Lung (tissue), 11 donors: ENCODE measurements at regions not wholly inside any gene's neighbourhood (a gene's known extent, or its start where the extent isn't known, plus 50 kb on each side); places are given as distances from the start of the nearest gene placed in this dataset.
A peak's percentile ranks its signal among the peaks of the same experiment; 100 is the strongest.

ENCODE experiments used
- ATAC-seq: fragments of 200-7000 bp; cut with Tn5 transposase; one replicate; pipeline ENCODE4 v1.9.1; 2020; ENCODE audit warnings: moderate number of reproducible peaks; ENCODE audit not compliant: insufficient read depth, low FRiP score
- DNase-seq, 3 donors: peaks; one replicate each; pipeline ENCODE4 v3.0.0-alpha.2; 2013 to 2017
- H3K27ac ChIP-seq, 2 donors: one replicate each; pipeline ENCODE4 v1.5.1; 2013; ENCODE audit warnings: mild to moderate bottlenecking in 2 of 2, moderate library complexity in 2 of 2, control low read depth in 1 of 2, inconsistent platforms in 1 of 2, low read depth in 1 of 2, low read length in 1 of 2
- H3K27me3 ChIP-seq, 3 donors: one replicate each; pipeline ENCODE4 v1.5.1; 2013; ENCODE audit warnings: low read length in 2 of 3; ENCODE audit not compliant: control insufficient read depth in 3 of 3, insufficient read depth in 3 of 3
- H3K36me3 ChIP-seq, 4 donors: one replicate each; pipeline ENCODE4 v1.5.1; 2013; ENCODE audit warnings: low read length in 4 of 4, mild to moderate bottlenecking in 1 of 4, moderate library complexity in 1 of 4; ENCODE audit not compliant: control insufficient read depth in 4 of 4, insufficient read depth in 4 of 4
- H3K4me1 ChIP-seq, 5 donors: one replicate each; pipeline ENCODE4 v1.5.1; 2013; ENCODE audit warnings: low read length in 5 of 5, mild to moderate bottlenecking in 2 of 5, moderate library complexity in 1 of 5; ENCODE audit not compliant: control insufficient read depth in 5 of 5, insufficient read depth in 5 of 5
- H3K4me3 ChIP-seq: one replicate; pipeline ENCODE4 v1.5.1; 2013; ENCODE audit warnings: mild to moderate bottlenecking, control low read depth, moderate library complexity
- H3K9ac ChIP-seq, 2 donors: one replicate each; pipeline ENCODE4 v1.5.1; 2013; ENCODE audit warnings: low read length in 2 of 2, control low read depth in 1 of 2; ENCODE audit not compliant: insufficient read depth in 1 of 2
- H3K9me3 ChIP-seq, 4 donors: one replicate each; pipeline ENCODE4 v1.5.1; 2013; ENCODE audit warnings: low read length in 3 of 4, mild to moderate bottlenecking in 1 of 4, moderate library complexity in 1 of 4; ENCODE audit not compliant: control insufficient read depth in 4 of 4, insufficient read depth in 3 of 4
- CTCF ChIP-seq: IDR thresholded peaks from 2 replicates; pipeline ENCODE4 v1.5.1; 2012; ENCODE audit warnings: mild to moderate bottlenecking; ENCODE audit errors: control extremely low read depth, extremely low read depth
- WGBS, 2 donors: extraction: QIAGEN DNeasy Blood & Tissue Kit; methylation state at CpG; one replicate each; pipeline ENCODE4 v1.1.7; 2013; 5-methylcytosine and 5-hydroxymethylcytosine counted together
- donor health status: control.
- donor health status: control.
- donor health status: Bipolar disorder and iron deficiency.
- donor health status: healthy.
- donor health status: DM: yes; HTN: yes; CAD: no.

GRCh38 chr6:78578430-78578829 is 288.9 kb upstream of the IRAK1BP1 start:
- no peaks in the 10 kb centered on the region for H3K27me3 ChIP-seq
- H3K27ac ChIP-seq = no peak overlapping the region
- no peak for TF ChIP-seq CTCF
- no peak for DNase-seq
- H3K9me3 ChIP-seq = no peaks in the 10 kb centered on the region
- H3K36me3 ChIP-seq = no peaks in the 10 kb centered on the region
- no peak overlapping the region for H3K9ac ChIP-seq
- no peak for ATAC-seq
- H3K4me1 ChIP-seq = no peaks in the 10 kb centered on the region
- 29 to 36% methylated on average over 2 of the region's 2 CpGs for WGBS, 2 donors
- no peak overlapping the region for H3K4me3 ChIP-seq

- no peak overlapping the region for H3K9ac ChIP-seq
- DNase-seq (no peak), ATAC-seq (no peak)
- no peak overlapping the region for H3K4me3 ChIP-seq
- WGBS, 2 donors = 70 to 85% methylated on average over 2 of the region's 2 CpGs
- H3K27me3 ChIP-seq = no peaks in the 10 kb centered on the region
- H3K4me1 ChIP-seq = no peaks in the 10 kb centered on the region
- H3K27ac ChIP-seq = no peak overlapping the region
- H3K9me3 ChIP-seq = no peaks in the 10 kb centered on the region
- no peaks in the 10 kb centered on the region for H3K36me3 ChIP-seq
- TF ChIP-seq CTCF = no peak
These were observed 286.4 kb upstream of the IRAK1BP1 start for GRCh38 chr6:78580923-78581322.

- H3K27me3 ChIP-seq = no peaks in the 10 kb centered on the region
- no peak for DNase-seq
- H3K4me1 ChIP-seq = no peaks in the 10 kb centered on the region
- TF ChIP-seq CTCF = no peak
- no peak overlapping the region for H3K9ac ChIP-seq
- H3K36me3 ChIP-seq = no peaks in the 10 kb centered on the region
- no peak overlapping the region for H3K27ac ChIP-seq
- no peak overlapping the region for H3K4me3 ChIP-seq
- no peaks in the 10 kb centered on the region for H3K9me3 ChIP-seq
- ATAC-seq = no peak
- WGBS, 2 donors = 83 to 84% methylated on average over 3 of the region's 3 CpGs
These were observed 284.3 kb upstream of the IRAK1BP1 start for GRCh38 chr6:78583079-78583478.

DNA sequence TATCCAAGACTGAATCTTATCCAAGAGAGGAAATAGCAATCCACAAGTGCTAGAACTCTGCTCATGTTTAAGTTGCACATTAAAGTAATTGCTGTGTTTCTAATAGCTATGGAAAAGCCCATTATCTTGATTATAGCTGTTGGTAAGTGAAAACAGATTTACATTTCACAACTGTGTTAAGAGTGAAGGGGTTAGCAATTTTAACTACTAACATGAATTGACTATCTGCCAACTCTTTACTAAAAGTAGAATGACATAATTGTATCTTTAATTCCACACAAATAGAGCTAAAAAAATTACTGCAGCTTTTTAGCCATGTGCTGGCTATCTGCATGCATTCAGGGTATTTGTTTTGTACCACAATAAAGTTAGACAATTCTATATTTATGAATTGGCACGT is 277.9 kb upstream of the IRAK1BP1 start:
- Histone ChIP-seq H3K9me3 (no peaks in the 10 kb centered on the region), H3K4me1 (no peaks in the 10 kb centered on the region), H3K4me3 (no peak overlapping the region), H3K36me3 (no peaks in the 10 kb centered on the region), H3K27ac (no peak overlapping the region), H3K27me3 (no peaks in the 10 kb centered on the region), H3K9ac (no peak overlapping the region)
- TF ChIP-seq CTCF = no peak
- WGBS, 2 donors = 56 to 74% methylated on average over 1 of the region's 1 CpG
- peak in 1 of 3 donors; percentile 1 for DNase-seq
- ATAC-seq = no peak
